Activated gamma-delta T cell treated with Interleukin-2 at 50 U/mL for 16 hours (primary cell): ENCODE measurements at regions not wholly inside any gene's neighbourhood (a gene's known extent, or its start where the extent isn't known, plus 50 kb on each side); places are given as distances from the start of the nearest gene placed in this dataset.
"Not testable (repeated sequence)": the region's sequence is repeated elsewhere in the genome, so short reads cannot be mapped to it uniquely, and the experiment has no call there.

Experiments used
- DNase-seq: peaks from one replicate; pipeline ENCODE4 v3.0.0-alpha.2; 2020

- DNase-seq = no peak
Observed at GRCh38 chr4:57832083-57832482, 721.9 kb upstream of the IGFBP7 start.

- DNase-seq = no peak
Observed at GRCh38 chr4:57789666-57790065, 679.5 kb upstream of the IGFBP7 start.

GRCh38 chr4:57777876-57778275 lies 667.7 kb upstream of the IGFBP7 start:
- DNase-seq = no peak

GRCh38 chr4:57774681-57775080 lies 664.5 kb upstream of the IGFBP7 start:
- no peak for DNase-seq

GRCh38 chr4:57774171-57774570 lies 664.0 kb upstream of the IGFBP7 start:
- no peak for DNase-seq

- no peak for DNase-seq
Observed at GRCh38 chr4:57766341-57766740, 656.2 kb upstream of the IGFBP7 start.

- no peak for DNase-seq
Observed at GRCh38 chr4:57764856-57765255, 654.7 kb upstream of the IGFBP7 start.

GRCh38 chr4:57763070-57763469 lies 652.9 kb upstream of the IGFBP7 start:
- no peak for DNase-seq

GRCh38 chr4:57740625-57741190 lies 630.5 kb upstream of the IGFBP7 start:
- no peak for DNase-seq

- DNase-seq = no peak
Observed at GRCh38 chr4:57736781-57737180, 626.6 kb upstream of the IGFBP7 start.

- DNase-seq = no peak
Observed at GRCh38 chr4:57734104-57734670, 624.0 kb upstream of the IGFBP7 start.

- DNase-seq = not testable (repeated sequence)
Observed at GRCh38 chr4:57729775-57730570, 619.8 kb upstream of the IGFBP7 start.

- no peak for DNase-seq
Observed at GRCh38 chr4:57726154-57726553, 616.0 kb upstream of the IGFBP7 start.

- DNase-seq = no peak
Observed at GRCh38 chr4:57719456-57719855, 609.3 kb upstream of the IGFBP7 start.

GRCh38 chr4:57714313-57714712 lies 604.1 kb upstream of the IGFBP7 start:
- not testable (repeated sequence) for DNase-seq

GRCh38 chr4:57710053-57710452 lies 599.9 kb upstream of the IGFBP7 start:
- DNase-seq = no peak

- no peak for DNase-seq
Observed at GRCh38 chr4:57691370-57691769, 581.2 kb upstream of the IGFBP7 start.

GRCh38 chr4:57689693-57690205 lies 579.6 kb upstream of the IGFBP7 start:
- DNase-seq = no peak

GRCh38 chr4:57682275-57682674 lies 572.1 kb upstream of the IGFBP7 start:
- no peak for DNase-seq

GRCh38 chr4:57679969-57680368 lies 569.8 kb upstream of the IGFBP7 start:
- DNase-seq = no peak

GRCh38 chr4:57676394-57676793 lies 566.2 kb upstream of the IGFBP7 start:
- DNase-seq = no peak

- no peak for DNase-seq
Observed at GRCh38 chr4:57672846-57673433, 562.8 kb upstream of the IGFBP7 start.

GRCh38 chr4:57668621-57669020 lies 558.4 kb upstream of the IGFBP7 start:
- no peak for DNase-seq

- DNase-seq = no peak
Observed at GRCh38 chr4:57665806-57666205, 555.6 kb upstream of the IGFBP7 start.
